Nephron progenitor cell (in vitro differentiated cells): ENCODE measurements at regions not wholly inside any gene's neighbourhood (a gene's known extent, or its start where the extent isn't known, plus 50 kb on each side); places are given as distances from the start of the nearest gene placed in this dataset.
"Not testable (repeated sequence)": the region's sequence is repeated elsewhere in the genome, so short reads cannot be mapped to it uniquely, and the experiment has no call there.

Experiments used
- DNase-seq: peaks from one replicate; pipeline ENCODE4 v3.0.0; 2021
- H3K27ac Mint-ChIP-seq: 2 replicates; pipeline ENCODE4 v1.8.0; 2021; ENCODE audit warnings: mild to moderate bottlenecking, moderate library complexity, mixed read lengths
- H3K27me3 Mint-ChIP-seq: 2 replicates; pipeline ENCODE4 v1.8.0; 2021; ENCODE audit warnings: mild to moderate bottlenecking, low read depth, mixed read lengths; ENCODE audit not compliant: poor library complexity
- H3K36me3 Mint-ChIP-seq: 2 replicates; pipeline ENCODE4 v1.8.0; 2021; ENCODE audit warnings: low read depth, mixed read lengths
- H3K4me1 Mint-ChIP-seq: 2 replicates; pipeline ENCODE4 v1.8.0; 2021; ENCODE audit warnings: mixed read lengths
- H3K4me3 Mint-ChIP-seq: 2 replicates; pipeline ENCODE4 v1.8.0; 2021; ENCODE audit warnings: mild to moderate bottlenecking, moderate library complexity, mixed read lengths
- H3K9me3 Mint-ChIP-seq: 2 replicates; pipeline ENCODE4 v1.8.0; 2021; ENCODE audit warnings: mild to moderate bottlenecking, moderate library complexity, mixed read lengths
- TF ChIP-seq, protein P1 (sequence below): fragments of 200-600 bp; sonication (generic); IDR thresholded peaks from 2 replicates; pipeline ENCODE4 v1.5.0; 2021; ENCODE audit warnings: antibody characterized with exemption

DNA sequence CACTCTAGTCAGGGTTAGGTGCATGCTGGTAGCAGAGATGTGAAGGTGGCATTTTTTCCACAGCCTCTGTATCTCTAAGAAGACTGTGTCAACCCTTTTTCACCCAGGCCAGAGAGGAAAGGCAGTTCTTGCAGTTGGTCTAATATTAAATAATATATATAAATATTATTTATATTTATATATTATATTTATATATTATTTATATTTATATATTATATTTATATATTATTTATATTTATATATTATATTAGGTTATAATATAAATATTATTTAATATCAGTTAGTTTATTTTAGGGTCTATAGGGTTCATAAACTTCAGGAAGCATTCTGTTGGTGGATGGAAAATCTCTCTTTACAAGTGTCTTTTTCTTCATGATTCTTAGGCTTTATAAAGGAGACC lies 218.6 kb upstream of the DMRTA1 start:
- H3K4me1 Mint-ChIP-seq = no peaks in the 10 kb centered on the region
- TF ChIP-seq, protein P1, sequence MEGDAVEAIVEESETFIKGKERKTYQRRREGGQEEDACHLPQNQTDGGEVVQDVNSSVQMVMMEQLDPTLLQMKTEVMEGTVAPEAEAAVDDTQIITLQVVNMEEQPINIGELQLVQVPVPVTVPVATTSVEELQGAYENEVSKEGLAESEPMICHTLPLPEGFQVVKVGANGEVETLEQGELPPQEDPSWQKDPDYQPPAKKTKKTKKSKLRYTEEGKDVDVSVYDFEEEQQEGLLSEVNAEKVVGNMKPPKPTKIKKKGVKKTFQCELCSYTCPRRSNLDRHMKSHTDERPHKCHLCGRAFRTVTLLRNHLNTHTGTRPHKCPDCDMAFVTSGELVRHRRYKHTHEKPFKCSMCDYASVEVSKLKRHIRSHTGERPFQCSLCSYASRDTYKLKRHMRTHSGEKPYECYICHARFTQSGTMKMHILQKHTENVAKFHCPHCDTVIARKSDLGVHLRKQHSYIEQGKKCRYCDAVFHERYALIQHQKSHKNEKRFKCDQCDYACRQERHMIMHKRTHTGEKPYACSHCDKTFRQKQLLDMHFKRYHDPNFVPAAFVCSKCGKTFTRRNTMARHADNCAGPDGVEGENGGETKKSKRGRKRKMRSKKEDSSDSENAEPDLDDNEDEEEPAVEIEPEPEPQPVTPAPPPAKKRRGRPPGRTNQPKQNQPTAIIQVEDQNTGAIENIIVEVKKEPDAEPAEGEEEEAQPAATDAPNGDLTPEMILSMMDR = no peak
- no peak overlapping the region for H3K27ac Mint-ChIP-seq
- H3K9me3 Mint-ChIP-seq = peaks cover 80% of the 10 kb centered on the region
- H3K4me3 Mint-ChIP-seq = no peak overlapping the region
- peaks cover 5% of the 10 kb centered on the region for H3K27me3 Mint-ChIP-seq
- H3K36me3 Mint-ChIP-seq = peaks cover 7% of the 10 kb centered on the region
- no peak for DNase-seq

DNA sequence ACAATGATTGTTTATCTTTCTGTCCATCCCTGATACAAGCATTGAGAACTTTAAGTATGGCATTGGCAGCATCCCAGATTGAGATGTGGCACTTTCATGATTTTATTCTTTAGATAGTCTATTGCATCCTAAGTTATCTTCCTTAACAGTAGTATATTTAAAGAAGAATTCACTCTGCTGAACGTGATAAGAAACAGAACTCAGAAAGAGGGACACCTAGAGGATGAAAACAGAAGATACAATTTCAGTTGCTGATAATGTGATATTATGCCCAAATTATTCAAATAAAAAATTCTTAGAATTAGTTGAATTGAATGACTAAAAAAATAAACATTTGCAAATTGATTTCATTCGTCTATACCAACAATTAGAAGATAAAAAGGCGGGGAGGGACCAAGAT lies 218.1 kb upstream of the DMRTA1 start:
- TF ChIP-seq, protein P1 = no peak
- Mint-ChIP-seq H3K9me3 (peaks cover 80% of the 10 kb centered on the region), H3K27ac (no peak overlapping the region), H3K27me3 (peaks cover 5% of the 10 kb centered on the region), H3K36me3 (peaks cover 7% of the 10 kb centered on the region), H3K4me1 (no peaks in the 10 kb centered on the region), H3K4me3 (no peak overlapping the region)
- no peak for DNase-seq

DNA sequence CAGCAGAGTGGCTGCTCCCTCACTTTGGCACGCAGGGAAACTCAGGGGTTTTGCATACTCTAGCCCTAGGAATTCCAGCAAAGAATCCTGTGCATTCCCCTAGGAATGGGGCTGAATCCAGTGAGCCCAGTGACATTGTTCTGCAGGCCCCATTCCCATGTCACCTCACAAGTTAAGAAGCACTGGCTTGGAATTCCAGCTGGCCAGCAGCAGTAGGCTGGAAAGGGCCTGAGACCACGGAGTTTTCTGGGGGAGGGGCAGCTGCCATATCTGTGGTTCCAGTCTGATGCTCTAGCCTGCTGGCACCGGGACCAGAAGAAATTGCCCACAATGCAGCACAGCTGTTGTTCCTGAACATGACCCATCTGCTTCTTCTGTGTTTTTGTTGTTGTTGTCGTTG lies 217.6 kb upstream of the DMRTA1 start:
- peaks cover 7% of the 10 kb centered on the region for H3K36me3 Mint-ChIP-seq
- DNase-seq = no peak
- peaks cover 81% of the 10 kb centered on the region for H3K9me3 Mint-ChIP-seq
- peaks cover 5% of the 10 kb centered on the region for H3K27me3 Mint-ChIP-seq
- TF ChIP-seq, protein P1 = no peak
- H3K27ac Mint-ChIP-seq = no peak overlapping the region
- H3K4me3 Mint-ChIP-seq = no peak overlapping the region
- no peaks in the 10 kb centered on the region for H3K4me1 Mint-ChIP-seq

DNA sequence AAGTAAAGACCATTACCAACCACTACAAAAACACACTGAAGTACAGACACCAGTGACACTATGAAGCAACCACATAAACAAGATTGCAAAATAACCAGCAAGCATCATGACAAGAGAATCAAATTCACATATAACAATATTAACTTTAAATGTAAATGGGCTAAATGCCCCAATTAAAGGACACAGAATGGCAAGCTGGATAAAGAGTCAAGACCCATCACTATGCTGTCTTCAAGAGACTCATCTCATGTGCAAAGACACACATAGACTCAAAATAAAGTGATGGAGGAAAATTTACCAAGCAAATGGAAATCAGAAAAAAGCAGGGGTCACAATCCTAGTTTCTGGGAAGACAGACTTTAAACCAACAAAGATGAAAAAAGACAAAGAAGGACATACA lies 215.3 kb upstream of the DMRTA1 start:
- H3K4me3 Mint-ChIP-seq, H3K27me3 Mint-ChIP-seq, DNase-seq, H3K36me3 Mint-ChIP-seq, H3K4me1 Mint-ChIP-seq, H3K27ac Mint-ChIP-seq: not testable (repeated sequence)
- peaks cover 63% of the 10 kb centered on the region for H3K9me3 Mint-ChIP-seq

DNA sequence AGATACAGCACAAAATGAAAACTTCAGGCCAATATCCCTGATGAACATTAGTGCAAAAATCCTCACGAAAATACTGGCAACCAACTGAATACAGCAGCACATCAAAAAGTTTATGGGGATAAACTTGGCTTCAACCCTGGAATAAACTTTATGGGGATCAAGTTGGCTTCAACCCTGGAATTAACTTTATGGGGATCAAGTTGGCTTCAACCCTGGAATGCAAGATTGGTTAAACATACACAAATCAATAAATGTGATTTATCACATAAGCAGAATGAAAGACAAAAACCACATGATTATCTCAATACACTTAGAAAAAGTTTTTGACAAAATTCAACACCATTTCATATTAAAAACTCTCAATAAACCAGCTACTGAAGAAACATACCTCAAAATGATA lies 213.7 kb upstream of the DMRTA1 start:
- TF ChIP-seq, protein P1 = no peak
- no peak overlapping the region for H3K27ac Mint-ChIP-seq
- H3K9me3 Mint-ChIP-seq = peaks cover 55% of the 10 kb centered on the region
- no peak for DNase-seq
- H3K27me3 Mint-ChIP-seq = peaks cover 5% of the 10 kb centered on the region
- peaks cover 7% of the 10 kb centered on the region for H3K36me3 Mint-ChIP-seq
- peaks cover 8% of the 10 kb centered on the region for H3K4me1 Mint-ChIP-seq
- H3K4me3 Mint-ChIP-seq = no peak overlapping the region

DNA sequence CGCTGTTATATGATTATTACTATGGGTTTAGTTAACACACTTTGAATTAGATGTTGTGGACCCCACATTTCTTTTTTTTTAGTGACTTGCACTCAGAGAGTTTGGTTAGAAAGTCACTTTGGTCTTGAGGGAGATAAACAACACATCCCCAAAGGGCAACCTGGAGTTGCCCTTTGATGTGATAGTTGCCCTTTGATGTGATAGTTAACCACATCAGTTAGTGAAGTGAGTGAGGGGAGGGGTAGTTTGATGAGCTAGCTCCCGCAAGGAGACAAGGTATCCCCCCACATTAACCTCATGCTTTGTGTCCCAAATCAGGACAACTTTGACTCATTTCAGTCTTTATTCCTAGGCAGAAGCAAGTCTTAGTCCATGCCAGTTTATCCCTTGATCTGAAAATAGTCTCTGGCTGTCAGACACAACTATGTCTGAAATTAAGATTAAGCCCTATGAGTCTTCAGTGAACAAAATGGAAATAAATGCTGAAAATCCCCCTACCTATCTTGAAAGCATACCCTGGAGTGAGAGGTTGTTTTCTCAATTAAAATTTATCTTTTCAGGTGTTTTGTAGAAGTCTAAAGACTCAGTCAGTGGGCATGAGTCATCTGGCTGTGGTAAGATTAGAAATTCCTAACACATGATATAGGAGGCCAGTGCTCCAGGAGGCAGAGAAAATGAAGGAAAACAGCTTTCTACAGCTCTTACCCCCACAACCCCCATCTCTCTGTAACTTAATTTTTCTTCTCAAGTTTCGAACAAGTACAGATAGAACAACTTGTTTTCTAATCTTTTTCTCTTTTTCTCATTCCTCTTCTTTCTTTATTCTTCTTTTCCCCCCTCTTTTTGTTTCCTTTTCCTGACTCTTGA lies 208.9 kb upstream of the DMRTA1 start:
- H3K27me3 Mint-ChIP-seq = no peaks in the 10 kb centered on the region
- TF ChIP-seq, protein P1 = no peak
- H3K27ac Mint-ChIP-seq = peak overlapping the region; percentile 1
- no peak overlapping the region for H3K4me3 Mint-ChIP-seq
- no peaks in the 10 kb centered on the region for H3K36me3 Mint-ChIP-seq
- peaks cover 44% of the 10 kb centered on the region for H3K4me1 Mint-ChIP-seq
- peaks cover 16% of the 10 kb centered on the region for H3K9me3 Mint-ChIP-seq
- DNase-seq = no peak
